Right atrium auricular region (tissue), 2 donors: ENCODE measurements at regions not wholly inside any gene's neighbourhood (a gene's known extent, or its start where the extent isn't known, plus 50 kb on each side); places are given as distances from the start of the nearest gene placed in this dataset.

ENCODE experiments used
- DNase-seq: peaks from one replicate; pipeline ENCODE4 v3.0.0-alpha.2; 2019; ENCODE audit warnings: low spot score
- H3K27ac ChIP-seq, 2 donors: fragments of 200-600 bp; sonication (generic); 1 replicate in 1 of 2; 2 replicates in 1 of 2; pipeline ENCODE4 v1.5.1; 2016 to 2019
- H3K27me3 ChIP-seq, 2 donors: fragments of 200-600 bp; sonication (generic); one replicate each; pipeline versions ENCODE4 v1.5.1 to v1.6.0; 2017 to 2019
- H3K36me3 ChIP-seq: fragments of 200-600 bp; sonication (generic); one replicate; pipeline ENCODE4 v1.5.1; 2016
- H3K4me1 ChIP-seq, 2 donors: fragments of 200-600 bp; sonication (generic); one replicate each; pipeline versions ENCODE4 v1.5.1 to v1.6.0; 2017 to 2019
- H3K4me3 ChIP-seq, 2 donors: fragments of 200-600 bp; sonication (generic); 1 replicate in 1 of 2; 2 replicates in 1 of 2; pipeline ENCODE4 v1.5.1; 2017 to 2019; ENCODE audit warnings: mild to moderate bottlenecking in 1 of 2, moderate library complexity in 1 of 2
- H3K9me3 ChIP-seq, 2 donors: fragments of 200-600 bp; sonication (generic); one replicate each; pipeline ENCODE4 v1.5.1; 2019
- TF ChIP-seq, protein P1 (sequence below), 2 donors: fragments of 200-600 bp; sonication (generic); IDR thresholded peaks; one replicate each; pipeline ENCODE4 v1.5.1; 2019; ENCODE audit warnings: antibody characterized with exemption in 2 of 2

DNA sequence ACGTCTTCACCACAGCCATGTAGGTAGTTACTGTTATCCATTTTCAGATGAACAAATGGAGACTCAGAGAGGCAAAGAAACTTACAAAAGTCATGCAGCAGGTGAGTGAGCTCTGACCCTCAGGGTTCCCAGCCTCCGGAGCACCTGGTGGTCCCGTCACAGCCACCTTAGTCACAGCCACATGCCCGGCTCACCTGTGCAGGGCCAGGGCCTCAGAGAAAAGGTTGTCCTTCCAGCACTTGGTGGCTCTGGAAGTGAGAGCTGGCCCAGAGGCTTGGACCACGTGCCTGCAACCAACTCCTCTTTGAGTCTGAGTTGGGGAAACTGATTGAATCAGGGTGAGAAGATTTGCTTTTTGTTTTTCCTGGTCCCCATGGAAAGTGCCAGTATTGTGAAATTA is 189.3 kb downstream of the GLI2 start:
- Histone ChIP-seq H3K4me3 (no peak overlapping the region), H3K4me1 (peaks cover 0 to 13% of the 10 kb centered on the region in 2 donors), H3K27me3 (no peaks in the 10 kb centered on the region), H3K27ac (no peak overlapping the region), H3K9me3 (no peaks in the 10 kb centered on the region), H3K36me3 (no peaks in the 10 kb centered on the region)
- no peak for DNase-seq
- TF ChIP-seq, protein P1, sequence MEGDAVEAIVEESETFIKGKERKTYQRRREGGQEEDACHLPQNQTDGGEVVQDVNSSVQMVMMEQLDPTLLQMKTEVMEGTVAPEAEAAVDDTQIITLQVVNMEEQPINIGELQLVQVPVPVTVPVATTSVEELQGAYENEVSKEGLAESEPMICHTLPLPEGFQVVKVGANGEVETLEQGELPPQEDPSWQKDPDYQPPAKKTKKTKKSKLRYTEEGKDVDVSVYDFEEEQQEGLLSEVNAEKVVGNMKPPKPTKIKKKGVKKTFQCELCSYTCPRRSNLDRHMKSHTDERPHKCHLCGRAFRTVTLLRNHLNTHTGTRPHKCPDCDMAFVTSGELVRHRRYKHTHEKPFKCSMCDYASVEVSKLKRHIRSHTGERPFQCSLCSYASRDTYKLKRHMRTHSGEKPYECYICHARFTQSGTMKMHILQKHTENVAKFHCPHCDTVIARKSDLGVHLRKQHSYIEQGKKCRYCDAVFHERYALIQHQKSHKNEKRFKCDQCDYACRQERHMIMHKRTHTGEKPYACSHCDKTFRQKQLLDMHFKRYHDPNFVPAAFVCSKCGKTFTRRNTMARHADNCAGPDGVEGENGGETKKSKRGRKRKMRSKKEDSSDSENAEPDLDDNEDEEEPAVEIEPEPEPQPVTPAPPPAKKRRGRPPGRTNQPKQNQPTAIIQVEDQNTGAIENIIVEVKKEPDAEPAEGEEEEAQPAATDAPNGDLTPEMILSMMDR (IDR thresholded peaks at IDR 0.05), result no peak

DNA sequence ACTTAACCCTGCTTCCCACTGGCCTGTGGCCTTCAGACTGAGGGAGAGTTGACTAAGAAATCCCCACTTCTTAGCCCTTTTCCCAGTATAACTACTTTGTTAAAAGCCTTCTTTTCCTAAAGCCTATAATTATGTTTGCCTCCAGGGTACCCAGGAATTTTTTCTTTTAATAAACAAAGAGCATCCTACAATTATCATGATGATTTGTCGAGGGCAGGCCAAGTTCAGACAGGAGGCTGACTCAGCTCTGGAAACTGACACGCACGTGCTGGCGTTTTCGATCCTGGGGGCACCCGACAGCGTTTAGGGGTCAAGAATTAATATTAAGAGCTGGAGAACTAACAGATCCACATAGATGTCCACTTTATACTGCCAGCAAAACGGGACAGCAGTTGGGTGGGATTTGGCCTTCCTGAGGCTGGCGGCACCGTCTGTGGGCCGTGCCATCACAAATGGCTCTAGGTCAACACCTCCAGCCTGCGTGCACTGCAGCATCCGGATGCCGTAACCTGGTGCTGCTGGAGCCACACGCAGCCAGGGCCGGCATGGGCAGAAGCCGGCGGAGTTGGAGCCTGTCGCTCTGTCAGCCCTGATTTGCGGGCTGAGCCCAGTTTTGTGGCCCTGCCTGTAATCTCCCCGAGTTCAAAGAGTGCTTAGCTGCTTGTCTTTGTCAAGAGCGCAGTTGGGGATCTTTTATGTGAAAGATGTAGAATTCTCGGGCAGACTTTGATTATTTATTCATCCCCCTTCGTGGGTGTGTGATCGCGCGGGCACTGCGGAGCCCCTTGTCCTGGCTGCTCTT is 191.0 kb downstream of the GLI2 start:
- TF ChIP-seq, protein P1 (IDR thresholded peaks at IDR 0.05), result no peak
- Histone ChIP-seq H3K4me1 (no peaks in the 10 kb centered on the region), H3K9me3 (no peaks in the 10 kb centered on the region), H3K27me3 (no peaks in the 10 kb centered on the region), H3K36me3 (no peaks in the 10 kb centered on the region), H3K27ac (no peak overlapping the region), H3K4me3 (no peak overlapping the region)
- no peak for DNase-seq

DNA sequence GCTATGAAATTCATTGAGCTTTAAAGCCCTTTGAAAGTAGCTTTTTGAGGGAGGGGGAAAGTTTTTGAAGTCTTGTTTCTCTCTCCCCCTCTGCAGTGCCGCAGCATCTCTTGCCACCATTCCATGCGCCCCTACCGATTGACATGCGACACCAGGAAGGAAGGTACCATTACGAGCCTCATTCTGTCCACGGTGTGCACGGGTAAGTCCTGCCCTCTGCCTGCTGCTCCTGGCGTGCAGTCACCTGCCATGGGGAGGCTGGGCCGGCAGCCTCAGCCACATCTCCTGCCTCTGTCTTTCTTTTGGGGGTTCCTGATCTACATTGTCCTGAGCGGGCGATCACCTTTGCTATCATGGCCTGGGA is 191.6 kb downstream of the GLI2 start:
- H3K27ac ChIP-seq, result no peak overlapping the region
- H3K27me3 ChIP-seq, result no peaks in the 10 kb centered on the region
- H3K4me3 ChIP-seq, result no peak overlapping the region
- no peak for DNase-seq
- TF ChIP-seq, protein P1 (IDR thresholded peaks at IDR 0.05), result no peak
- no peaks in the 10 kb centered on the region for H3K9me3 ChIP-seq
- H3K36me3 ChIP-seq, result no peaks in the 10 kb centered on the region
- H3K4me1 ChIP-seq, result no peaks in the 10 kb centered on the region

DNA sequence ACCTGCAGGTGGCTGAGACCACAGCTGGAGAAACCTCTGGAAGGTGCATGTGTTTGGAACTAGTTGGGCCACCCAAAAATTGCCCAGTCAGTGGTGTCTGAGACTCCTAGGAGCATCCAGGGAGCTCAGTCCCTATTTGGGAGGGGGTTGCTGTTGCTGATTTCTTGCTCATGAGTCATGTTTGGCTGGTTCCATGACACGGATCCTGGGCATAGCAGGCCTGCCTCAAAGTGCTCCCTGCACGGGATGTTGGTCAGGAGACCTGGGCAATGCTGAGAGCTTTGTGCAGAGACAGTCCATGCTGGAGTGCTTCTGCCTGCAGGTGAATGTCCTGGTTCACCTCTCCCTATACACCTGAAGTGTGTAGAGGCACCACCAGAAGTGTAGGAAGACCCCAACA is 194.2 kb downstream of the GLI2 start:
- Histone ChIP-seq H3K27me3 (no peaks in the 10 kb centered on the region), H3K4me1 (peaks cover 0 to 21% of the 10 kb centered on the region in 2 donors), H3K9me3 (no peaks in the 10 kb centered on the region), H3K27ac (no peak overlapping the region), H3K36me3 (no peaks in the 10 kb centered on the region), H3K4me3 (no peak overlapping the region)
- DNase-seq, result no peak
- TF ChIP-seq, protein P1 (IDR thresholded peaks at IDR 0.05), result no peak

DNA sequence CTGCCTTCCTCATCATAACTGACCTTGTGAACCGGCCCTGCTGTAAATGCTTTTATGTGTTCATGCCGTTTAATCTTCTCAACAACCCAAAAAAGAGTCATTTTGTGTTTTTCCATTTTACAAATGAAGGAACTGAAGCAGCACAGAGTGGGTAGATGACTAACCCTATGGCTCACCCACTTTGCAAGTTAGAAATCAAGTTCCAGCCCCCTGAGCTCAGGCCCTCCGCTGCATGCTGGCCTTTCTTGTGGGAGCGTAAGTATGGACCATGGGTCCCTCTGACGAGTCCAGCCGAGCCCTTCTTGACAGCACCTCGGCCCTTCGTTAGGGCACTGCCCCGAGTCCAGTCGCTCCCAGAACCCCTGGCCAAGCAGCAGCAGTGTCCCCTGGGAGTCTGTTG is 194.6 kb downstream of the GLI2 start:
- Histone ChIP-seq H3K4me1 (peaks cover 0 to 25% of the 10 kb centered on the region in 2 donors), H3K9me3 (no peaks in the 10 kb centered on the region), H3K27me3 (no peaks in the 10 kb centered on the region), H3K27ac (no peak overlapping the region), H3K36me3 (no peaks in the 10 kb centered on the region), H3K4me3 (no peak overlapping the region)
- TF ChIP-seq, protein P1 (IDR thresholded peaks at IDR 0.05), result no peak
- no peak for DNase-seq

DNA sequence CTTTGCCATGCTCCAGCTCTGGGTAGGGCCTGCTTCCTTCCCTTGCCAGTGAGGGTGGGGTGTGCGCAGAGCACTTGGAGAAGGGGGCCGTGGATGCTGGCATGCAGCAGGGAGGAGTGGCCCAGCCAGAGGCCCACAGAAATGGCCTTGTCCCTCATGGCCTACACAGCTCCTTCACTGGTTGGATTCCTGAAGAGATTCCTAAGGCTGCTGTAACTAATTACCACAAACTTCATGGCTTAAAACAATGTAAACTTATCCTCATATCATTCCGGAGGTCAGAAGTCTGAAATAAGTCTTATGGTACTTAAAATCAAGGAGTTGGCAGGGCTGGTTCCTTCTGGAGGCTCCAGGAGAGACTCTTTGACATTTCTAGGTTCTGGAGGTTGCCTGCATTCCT is 195.2 kb downstream of the GLI2 start:
- Histone ChIP-seq H3K27ac (no peak overlapping the region), H3K4me1 (peaks cover 0 to 31% of the 10 kb centered on the region in 2 donors), H3K9me3 (no peaks in the 10 kb centered on the region), H3K27me3 (no peaks in the 10 kb centered on the region), H3K4me3 (no peak overlapping the region), H3K36me3 (no peaks in the 10 kb centered on the region)
- DNase-seq, result no peak
- TF ChIP-seq, protein P1 (IDR thresholded peaks at IDR 0.05), result no peak
